Right lobe of liver (tissue), 6 donors: ENCODE measurements at regions not wholly inside any gene's neighbourhood (a gene's known extent, or its start where the extent isn't known, plus 50 kb on each side); places are given as distances from the start of the nearest gene placed in this dataset.

Experiments
- ATAC-seq, 4 donors: fragments of 200-7000 bp; cut with Tn5 transposase; one replicate each; pipeline ENCODE4 v1.9.1; 2020; ENCODE audit warnings: mild to moderate bottlenecking in 4 of 4, moderate library complexity in 4 of 4
- DNase-seq, 3 donors: peaks; one replicate each; pipeline ENCODE4 v3.0.0-alpha.2; 2020
- H3K27ac ChIP-seq, 3 donors: fragments of 200-600 bp; one replicate each; pipeline ENCODE4 v1.8.0; 2022
- H3K27me3 ChIP-seq, 2 donors: fragments of 200-600 bp; one replicate each; pipeline ENCODE4 v1.8.0; 2022
- H3K36me3 ChIP-seq, 4 donors: fragments of 200-600 bp; sonication (generic) in 1 of 4; one replicate each; pipeline versions ENCODE4 v1.5.1 to v1.8.0; 2017 to 2022; ENCODE audit warnings: control low read depth in 1 of 4
- H3K4me1 ChIP-seq, 4 donors: fragments of 200-600 bp; sonication (generic) in 1 of 4; one replicate each; pipeline versions ENCODE4 v1.5.1 to v1.8.0; 2017 to 2022; ENCODE audit warnings: control low read depth in 1 of 4
- H3K4me3 ChIP-seq, 3 donors: fragments of 200-600 bp; one replicate each; pipeline ENCODE4 v1.8.0; 2022
- H3K9me3 ChIP-seq, 4 donors: fragments of 200-600 bp; sonication (generic) in 1 of 4; one replicate each; pipeline versions ENCODE4 v1.5.1 to v1.8.0; 2017 to 2022; ENCODE audit warnings: control low read depth in 1 of 4
- POLR2A ChIP-seq: fragments of 450-650 bp; IDR thresholded peaks from one replicate; pipeline ENCODE4 v1.6.1; 2017; ENCODE audit warnings: antibody characterized with exemption, mild to moderate bottlenecking
- WGBS: methylation state at CpG from one replicate; pipeline ENCODE4 v1.1.6; 2018; ENCODE audit warnings: low coverage, low lambda C conversion rate; ENCODE audit not compliant: insufficient coverage; ENCODE audit errors: missing lambda C conversion rate; 5-methylcytosine and 5-hydroxymethylcytosine counted together
- intact Hi-C, 2 donors: fragments of 100-400 bp; cut with DNase I; formaldehyde crosslinking; loops; one replicate each; pipeline versions ENCODE4 v1.11.2 to v1.14.1; 2022
- TF ChIP-seq, protein P1 (sequence below), 4 donors: fragments of 200-600 bp in 3 of 4; fragments of 450-650 bp in 1 of 4; IDR thresholded peaks; one replicate each; pipeline versions ENCODE4 v1.5.1 to v1.8.0; 2016 to 2022; ENCODE audit warnings: antibody characterized with exemption in 4 of 4, mild to moderate bottlenecking in 2 of 4
- donor health status: DM: no; HTN: yes; CAD: no.
- donor health status: DM: no; HTN: no; CAD: no.
- donor health status: DM: no; HTN: no; CAD: no.
- donor health status: DM: no; HTN: yes; CAD: no.
- donor health status: DM: no; HTN: yes; CAD: no.

DNA sequence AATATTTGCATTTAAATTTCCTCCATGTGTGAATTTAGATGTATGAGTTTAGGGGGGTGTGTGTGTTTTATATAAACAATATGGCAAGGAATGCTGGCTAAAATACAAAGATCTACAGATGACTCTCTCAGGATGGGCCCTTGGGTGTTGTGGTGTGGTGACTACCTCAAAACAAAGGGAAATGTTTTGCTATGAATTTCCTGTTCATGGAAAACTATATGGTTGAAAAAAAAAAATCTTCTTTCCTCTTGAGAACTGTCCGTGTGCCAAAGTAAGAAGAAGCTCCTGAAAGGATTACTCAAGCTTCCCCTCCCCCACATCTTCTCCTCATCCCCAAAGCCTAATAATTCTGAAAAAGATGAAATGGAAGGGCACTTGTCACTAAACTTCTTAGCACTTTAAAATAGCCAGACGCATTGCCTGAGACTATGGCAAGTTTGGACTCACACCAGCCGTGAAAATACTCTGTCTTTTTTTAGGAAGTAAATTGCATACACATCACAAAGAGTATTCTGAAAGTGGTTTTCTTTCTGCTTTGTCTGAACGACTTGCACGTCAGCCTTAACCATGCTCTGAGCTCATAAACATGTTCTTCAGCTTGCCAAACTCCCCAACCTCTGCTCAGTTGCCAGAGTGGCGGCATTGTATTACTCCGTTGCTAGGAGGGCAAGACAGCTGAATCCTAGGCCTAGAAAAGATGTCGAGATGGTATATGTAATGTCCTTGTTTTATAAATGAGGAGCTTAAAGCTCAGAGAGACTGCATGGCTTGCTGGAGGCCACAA lies 250.4 kb upstream of the JADE1 start:
- no peak for TF ChIP-seq POLR2A
- TF ChIP-seq, protein P1, sequence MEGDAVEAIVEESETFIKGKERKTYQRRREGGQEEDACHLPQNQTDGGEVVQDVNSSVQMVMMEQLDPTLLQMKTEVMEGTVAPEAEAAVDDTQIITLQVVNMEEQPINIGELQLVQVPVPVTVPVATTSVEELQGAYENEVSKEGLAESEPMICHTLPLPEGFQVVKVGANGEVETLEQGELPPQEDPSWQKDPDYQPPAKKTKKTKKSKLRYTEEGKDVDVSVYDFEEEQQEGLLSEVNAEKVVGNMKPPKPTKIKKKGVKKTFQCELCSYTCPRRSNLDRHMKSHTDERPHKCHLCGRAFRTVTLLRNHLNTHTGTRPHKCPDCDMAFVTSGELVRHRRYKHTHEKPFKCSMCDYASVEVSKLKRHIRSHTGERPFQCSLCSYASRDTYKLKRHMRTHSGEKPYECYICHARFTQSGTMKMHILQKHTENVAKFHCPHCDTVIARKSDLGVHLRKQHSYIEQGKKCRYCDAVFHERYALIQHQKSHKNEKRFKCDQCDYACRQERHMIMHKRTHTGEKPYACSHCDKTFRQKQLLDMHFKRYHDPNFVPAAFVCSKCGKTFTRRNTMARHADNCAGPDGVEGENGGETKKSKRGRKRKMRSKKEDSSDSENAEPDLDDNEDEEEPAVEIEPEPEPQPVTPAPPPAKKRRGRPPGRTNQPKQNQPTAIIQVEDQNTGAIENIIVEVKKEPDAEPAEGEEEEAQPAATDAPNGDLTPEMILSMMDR (IDR thresholded peaks at IDR 0.05) = no peak
- Histone ChIP-seq H3K27ac (no peak overlapping the region), H3K27me3 (no peaks in the 10 kb centered on the region), H3K4me1 (peaks cover 0 to 25% (median 6%) of the 10 kb centered on the region in 4 donors), H3K9me3 (no peaks in the 10 kb centered on the region), H3K4me3 (no peak overlapping the region), H3K36me3 (no peaks in the 10 kb centered on the region)
- no peak for ATAC-seq
- 75% methylated on average over 8 of the region's 8 CpGs for WGBS
- intact Hi-C loops = no loop called here
- no peak for DNase-seq

DNA sequence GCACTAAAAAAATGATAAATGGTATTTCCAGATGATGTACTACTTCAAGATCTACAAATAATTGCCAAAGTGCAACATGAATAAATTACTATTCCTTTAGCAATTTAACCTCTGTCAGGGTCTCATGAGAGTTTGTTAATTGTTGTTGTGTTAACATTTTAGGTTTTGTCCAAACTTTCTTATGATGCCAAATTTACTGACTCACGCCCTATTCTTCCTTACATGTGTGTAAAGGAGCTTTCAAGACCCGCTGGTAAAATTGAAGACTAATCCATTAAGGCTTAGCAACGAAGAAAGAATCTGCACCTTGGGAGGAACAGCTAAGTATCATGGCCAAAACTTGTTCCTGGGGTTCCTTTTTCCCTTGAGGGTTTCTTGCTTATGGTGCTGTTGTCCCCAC lies 252.7 kb upstream of the JADE1 start:
- ATAC-seq = no peak
- 81% methylated on average over 3 of the region's 3 CpGs for WGBS
- H3K4me3 ChIP-seq = no peak overlapping the region
- H3K4me1 ChIP-seq = peaks cover 0 to 30% (median 9%) of the 10 kb centered on the region in 4 donors
- TF ChIP-seq POLR2A = no peak
- TF ChIP-seq, protein P1 (IDR thresholded peaks at IDR 0.05) = no peak
- intact Hi-C loops = no loop called here
- no peaks in the 10 kb centered on the region for H3K36me3 ChIP-seq
- H3K27me3 ChIP-seq = no peaks in the 10 kb centered on the region
- H3K27ac ChIP-seq = no peak overlapping the region
- no peak for DNase-seq
- H3K9me3 ChIP-seq = no peaks in the 10 kb centered on the region

DNA sequence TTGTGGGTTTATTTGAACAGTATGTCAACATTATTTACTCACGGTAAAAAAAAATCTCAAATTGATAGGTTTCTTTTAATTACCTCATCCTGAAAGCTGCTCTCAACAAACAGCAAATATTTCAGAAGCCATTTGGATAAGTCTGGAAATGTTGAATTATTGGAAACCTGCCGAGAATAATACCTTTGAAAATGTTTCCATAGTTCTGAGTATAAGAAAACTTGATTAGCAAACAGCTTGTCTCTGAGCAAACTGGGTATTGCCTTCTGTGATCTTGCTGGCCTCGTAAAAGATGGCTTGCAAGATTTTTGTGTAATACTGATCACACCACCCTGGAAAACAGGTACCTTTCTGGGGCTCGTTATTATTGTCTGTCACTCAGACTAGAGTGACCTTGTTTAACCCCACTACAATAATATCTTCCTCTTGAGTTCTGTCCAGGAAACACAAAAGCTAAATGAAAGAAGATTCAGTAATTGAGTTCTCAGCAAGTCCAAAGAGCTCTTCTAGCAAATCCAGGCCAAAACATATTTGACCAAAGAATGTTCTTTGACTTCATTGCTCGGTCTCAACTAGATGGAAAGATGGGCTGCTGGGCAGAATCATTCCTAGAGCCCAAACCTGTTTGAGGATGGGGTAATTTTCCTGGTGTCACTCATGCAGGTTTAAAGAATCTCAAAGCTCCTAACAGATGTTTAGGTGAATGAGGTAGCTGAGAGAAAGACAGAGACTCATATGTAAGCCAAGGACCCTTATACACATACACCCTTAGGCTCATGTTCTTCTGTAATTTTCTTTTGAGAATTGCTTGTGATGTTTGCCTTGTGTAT lies 255.6 kb upstream of the JADE1 start:
- Histone ChIP-seq H3K4me3 (peak overlapping the region; percentile 38 to 60 (median 60)), H3K9me3 (no peaks in the 10 kb centered on the region), H3K4me1 (peaks cover 0 to 15% (median 6%) of the 10 kb centered on the region in 4 donors), H3K36me3 (no peaks in the 10 kb centered on the region), H3K27ac (peak overlapping the region; percentile 90 to 99 (median 97)), H3K27me3 (no peaks in the 10 kb centered on the region)
- 13% methylated on average over 5 of the region's 5 CpGs for WGBS
- no peak for DNase-seq
- intact Hi-C loops = no loop called here
- TF ChIP-seq POLR2A = no peak
- TF ChIP-seq, protein P1 (IDR thresholded peaks at IDR 0.05) = no peak
- peak; percentile 23 to 58 (median 47) for ATAC-seq

DNA sequence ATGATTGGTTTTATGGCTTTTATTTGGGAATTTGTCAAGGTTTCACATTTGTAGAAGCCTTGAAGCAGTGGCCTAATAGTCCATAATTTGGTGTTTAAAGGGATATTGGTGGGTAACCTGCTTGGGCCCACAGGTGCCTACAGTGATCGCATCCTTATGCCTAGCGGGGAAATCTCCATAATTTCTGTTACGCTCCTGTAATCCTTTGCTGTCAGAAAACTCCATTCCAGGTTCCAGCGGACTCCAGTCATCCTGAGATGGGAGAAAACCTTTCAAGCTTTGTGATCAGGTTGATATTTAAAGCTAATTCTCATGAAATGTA lies 257.0 kb upstream of the JADE1 start:
- no peaks in the 10 kb centered on the region for H3K27me3 ChIP-seq
- H3K9me3 ChIP-seq = no peaks in the 10 kb centered on the region
- ATAC-seq (peak in 1 of 4 donors; percentile 10), DNase-seq (no peak)
- peak overlapping the region; percentile 90 to 99 (median 97) for H3K27ac ChIP-seq
- intact Hi-C loops = no loop called here
- peaks cover 0 to 15% (median 6%) of the 10 kb centered on the region in 4 donors for H3K4me1 ChIP-seq
- TF ChIP-seq, protein P1 (IDR thresholded peaks at IDR 0.05) = no peak
- no peak for TF ChIP-seq POLR2A
- no peaks in the 10 kb centered on the region for H3K36me3 ChIP-seq
- 49% methylated on average over 4 of the region's 4 CpGs for WGBS
- H3K4me3 ChIP-seq = peak overlapping the region; percentile 38 to 60 (median 60)
